ACHN (cell line): ENCODE measurements at regions not wholly inside any gene's neighbourhood (a gene's known extent, or its start where the extent isn't known, plus 50 kb on each side); places are given as distances from the start of the nearest gene placed in this dataset.

ENCODE experiments used
- DNase-seq: peaks from one replicate; pipeline ENCODE4 v3.0.0-alpha.2; 2015
- in situ Hi-C: cut with HindIII; loops from 2 replicates; pipeline ENCODE4 v1.10.0; 2017; ENCODE audit warnings: low sequenced_read_pairs, low pct_ligation_motif_present, low pct_unique_long_range_greater_than_20kb

- DNase-seq: no peak
- in situ Hi-C loops: no loop called here
Measured at GRCh38 chr4:28755081-28755480, 1894.4 kb downstream of the STIM2 start.

DNA sequence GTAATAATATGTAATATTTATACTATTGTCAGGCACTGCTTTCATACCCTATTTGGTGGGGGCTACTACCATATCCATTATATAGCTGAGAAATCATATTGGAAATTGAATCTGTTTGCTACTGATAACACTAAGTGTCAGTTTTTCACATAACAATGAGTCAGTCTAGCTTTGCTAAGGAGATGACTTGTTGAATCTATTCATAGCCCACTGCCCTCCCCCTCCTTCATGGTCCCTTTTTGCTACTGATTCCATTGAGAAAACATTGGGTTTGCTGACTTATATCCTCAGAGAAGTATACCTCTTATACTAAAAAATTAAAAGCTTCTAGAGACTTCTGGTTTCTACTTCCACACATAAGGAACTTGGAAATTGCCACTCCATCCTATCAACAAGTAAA is 1898.4 kb downstream of the STIM2 start:
- in situ Hi-C loops: no loop called here
- DNase-seq: no peak

DNA sequence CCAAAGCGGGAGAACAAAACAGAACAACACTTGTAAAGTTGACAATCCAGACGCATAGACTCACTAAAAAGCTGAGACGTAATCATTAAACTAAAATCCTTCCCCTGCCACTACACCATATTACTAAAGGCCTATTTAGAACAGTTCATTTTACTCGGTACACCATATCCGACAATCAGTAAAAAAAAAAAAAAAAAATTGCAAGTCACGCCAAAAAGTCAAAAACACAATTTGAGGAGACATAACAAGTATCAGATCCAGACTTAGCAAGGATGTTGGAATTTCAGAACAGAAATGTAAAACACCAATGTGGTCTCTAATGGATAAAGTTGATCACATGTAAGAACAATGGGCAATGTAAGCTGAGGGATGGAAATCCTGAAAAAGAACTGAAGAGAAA is 1899.4 kb downstream of the STIM2 start:
- in situ Hi-C loops: no loop called here
- no peak for DNase-seq

DNA sequence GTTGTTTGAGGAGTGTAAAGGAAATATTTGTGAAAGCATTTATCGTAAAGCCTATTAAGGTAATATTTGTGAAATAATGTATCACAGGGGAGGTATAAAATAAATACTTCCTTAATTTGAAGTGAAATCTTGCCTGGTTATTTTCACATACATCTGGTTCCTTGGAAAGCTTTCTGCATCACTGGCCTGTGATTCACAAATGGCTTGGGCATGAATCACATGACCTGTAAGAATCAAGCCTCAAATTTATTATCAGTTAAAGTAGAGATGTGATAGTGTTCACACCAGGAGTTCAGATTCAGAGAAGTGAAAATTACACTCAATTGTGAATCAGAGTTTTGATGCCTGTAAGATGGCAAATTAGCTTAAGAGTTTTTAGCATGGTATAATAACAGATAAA is 1911.4 kb downstream of the STIM2 start:
- DNase-seq: peak; percentile 63
- in situ Hi-C loops: no loop called here

- in situ Hi-C loops: no loop called here
- no peak for DNase-seq
Measured at GRCh38 chr4:28772788-28773187, 1912.1 kb downstream of the STIM2 start.

DNA sequence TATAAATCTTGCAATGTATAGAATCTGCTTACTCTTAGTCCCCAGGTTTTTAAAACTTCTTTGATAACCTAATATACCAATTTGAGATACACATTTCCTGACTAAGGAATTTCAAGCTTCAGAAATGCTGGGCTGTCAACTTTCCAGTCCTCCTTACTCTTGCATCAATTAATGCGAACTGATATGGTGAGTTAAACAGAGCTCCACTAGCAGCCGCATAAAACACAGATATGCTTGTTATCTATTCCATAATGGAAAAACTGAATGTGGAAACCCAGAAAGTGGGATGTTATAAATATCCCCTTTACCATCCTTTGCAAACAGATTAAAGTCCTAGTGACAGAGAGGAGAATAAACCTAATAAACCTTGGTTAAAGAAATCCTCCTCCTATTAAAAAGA is 1913.7 kb downstream of the STIM2 start:
- in situ Hi-C loops: no loop called here
- DNase-seq: no peak

DNA sequence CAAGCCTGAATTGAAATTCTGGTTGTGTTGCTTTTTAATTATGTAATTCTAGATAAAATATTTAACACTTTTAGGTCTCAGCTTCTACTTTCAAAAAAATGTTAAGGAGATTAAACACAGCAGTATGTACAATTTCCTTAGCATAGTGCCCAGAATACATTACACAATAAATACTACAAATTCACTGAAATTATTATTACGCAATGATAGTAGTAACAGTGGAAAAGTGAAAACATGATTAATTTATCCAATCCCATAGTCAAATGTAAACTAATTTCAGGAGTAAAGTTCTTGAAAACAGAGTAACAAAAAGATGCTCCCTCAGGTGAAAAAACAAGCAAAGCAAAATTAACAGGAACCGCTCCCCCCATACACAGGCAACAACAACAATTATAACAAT is 1915.4 kb downstream of the STIM2 start:
- in situ Hi-C loops: no loop called here
- DNase-seq: no peak

DNA sequence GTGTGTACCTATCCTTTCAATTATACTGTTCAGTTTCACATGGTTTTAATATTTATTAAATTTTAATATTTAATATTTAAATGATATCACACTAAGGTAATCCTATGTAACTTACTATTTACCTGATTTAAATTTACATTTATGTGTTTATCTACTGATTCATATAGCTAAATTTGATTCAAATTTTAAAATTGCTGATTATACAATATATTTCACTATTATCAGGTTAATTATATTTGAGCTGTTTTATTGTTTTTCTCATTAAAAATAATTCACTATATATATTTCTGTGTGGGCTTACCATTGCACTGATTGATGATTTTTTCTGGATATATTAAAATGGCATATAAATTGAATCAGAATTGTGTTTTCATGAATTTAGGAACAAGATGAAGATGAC is 1923.5 kb downstream of the STIM2 start:
- DNase-seq: no peak
- in situ Hi-C loops: no loop called here

GRCh38 chr4:28787947-28788346 is 1927.3 kb downstream of the STIM2 start:
- in situ Hi-C loops: no loop called here
- no peak for DNase-seq

DNA sequence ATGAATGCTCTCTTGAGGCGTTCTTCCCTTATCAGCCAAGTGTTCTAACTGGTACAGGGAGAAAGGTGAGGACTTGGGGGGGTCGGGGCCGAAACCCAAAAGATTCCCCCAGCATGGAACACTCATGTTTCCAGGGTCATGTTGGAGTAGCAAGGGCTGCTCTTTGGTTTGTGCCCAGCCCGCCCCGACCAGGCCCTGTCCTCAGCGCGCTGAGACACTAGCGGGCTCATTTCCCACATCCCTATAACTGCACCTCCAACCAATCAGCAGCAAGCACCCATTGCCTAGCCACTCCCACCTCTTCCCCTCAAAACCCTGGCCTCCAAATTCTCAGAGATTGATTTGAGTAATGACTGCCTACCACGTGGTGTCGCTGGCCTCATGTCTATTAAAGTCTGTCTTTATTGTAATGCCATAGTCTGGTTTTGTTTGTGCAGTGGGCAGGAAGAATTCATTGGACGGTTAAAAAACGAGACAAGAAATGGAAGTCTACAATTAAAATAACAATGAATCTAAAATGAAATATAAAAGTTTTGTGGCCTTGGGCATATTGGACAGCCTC is 1928.4 kb downstream of the STIM2 start:
- in situ Hi-C loops: no loop called here
- DNase-seq: no peak

DNA sequence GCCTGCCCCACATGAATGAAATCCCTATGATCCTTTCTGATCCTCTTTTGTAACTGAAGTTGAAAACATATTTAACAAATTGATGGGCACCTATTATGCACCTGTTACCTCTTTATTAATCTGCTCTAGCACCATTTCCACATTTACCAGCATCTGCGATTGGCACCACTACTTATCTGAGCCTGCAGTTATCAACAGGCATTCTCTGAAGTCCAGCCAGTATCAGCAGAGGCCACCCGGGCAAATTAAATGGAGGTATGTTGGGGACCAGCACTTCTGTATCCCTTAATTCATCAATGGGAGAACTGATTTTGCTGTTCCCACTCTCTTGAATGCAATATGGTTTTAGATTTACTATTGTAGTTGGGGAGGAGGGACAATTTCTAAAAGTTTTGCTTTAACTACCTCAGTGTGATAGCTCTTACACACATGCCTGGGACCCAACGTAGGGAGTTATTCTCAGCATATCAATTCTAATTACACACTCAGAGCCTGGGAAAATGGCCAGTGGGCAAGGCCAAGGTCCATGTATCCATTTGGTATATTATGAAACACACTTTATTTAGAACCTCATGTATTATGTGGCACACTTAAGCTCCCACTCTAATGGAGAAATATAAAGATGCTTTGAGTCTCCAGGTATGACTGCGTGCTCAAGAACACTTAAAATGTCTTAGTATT is 1927.1 kb upstream of the PCDH7 start:
- in situ Hi-C loops: no loop called here
- no peak for DNase-seq

- no peak for DNase-seq
- in situ Hi-C loops: no loop called here
Measured at GRCh38 chr4:28799696-28800095, 1920.5 kb upstream of the PCDH7 start.

DNA sequence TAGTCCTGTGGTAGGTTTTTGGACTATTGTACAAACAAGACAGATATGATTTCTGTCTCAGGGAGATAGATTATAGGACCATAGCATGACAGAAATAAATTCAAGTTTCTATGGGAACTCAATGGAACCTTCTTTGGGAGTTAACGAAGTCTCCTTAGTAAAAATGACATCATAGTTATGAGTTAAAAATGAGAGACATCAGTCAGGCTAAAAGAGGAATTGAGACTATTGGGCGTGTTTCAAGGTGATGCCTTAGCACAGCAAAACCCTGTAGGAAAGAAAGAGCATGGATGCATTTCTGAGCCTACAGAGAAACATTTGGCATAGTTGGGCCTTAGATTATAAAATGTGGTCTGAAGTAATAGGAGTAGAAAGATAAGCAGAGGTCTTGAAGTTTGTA is 1909.1 kb upstream of the PCDH7 start:
- in situ Hi-C loops: no loop called here

GRCh38 chr4:28822163-28822562 is 1898.0 kb upstream of the PCDH7 start:
- DNase-seq: no peak
- in situ Hi-C loops: no loop called here

More for the DNA sequence above, 1909.1 kb upstream of the PCDH7 start:
- DNase-seq: no peak

GRCh38 chr4:28827866-28828265 is 1892.3 kb upstream of the PCDH7 start:
- no peak for DNase-seq
- in situ Hi-C loops: no loop called here

GRCh38 chr4:28831867-28832266 is 1888.3 kb upstream of the PCDH7 start:
- in situ Hi-C loops: no loop called here
- DNase-seq: no peak

GRCh38 chr4:28832444-28832843 is 1887.7 kb upstream of the PCDH7 start:
- no peak for DNase-seq
- in situ Hi-C loops: no loop called here

DNA sequence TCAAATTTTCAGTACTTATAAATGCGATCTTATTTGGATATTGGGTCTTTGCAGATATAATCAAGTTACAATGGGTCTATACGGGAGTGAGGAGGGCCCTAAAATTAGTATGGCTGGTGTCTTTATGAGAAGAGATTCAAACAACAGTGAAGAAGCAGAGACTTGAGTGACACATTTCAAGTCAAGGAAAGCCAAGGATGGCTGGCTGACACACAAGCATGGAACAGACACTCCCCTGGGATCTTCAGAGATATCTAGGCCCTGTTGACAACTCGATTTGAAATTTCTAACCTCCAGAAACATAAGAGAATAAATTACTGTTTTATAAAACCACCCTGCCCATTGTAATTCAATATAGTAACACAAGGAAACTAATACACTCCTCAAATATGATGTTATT is 1886.0 kb upstream of the PCDH7 start:
- in situ Hi-C loops: no loop called here
- no peak for DNase-seq

- no peak for DNase-seq
- in situ Hi-C loops: no loop called here
Measured at GRCh38 chr4:28835501-28835900, 1884.7 kb upstream of the PCDH7 start.

DNA sequence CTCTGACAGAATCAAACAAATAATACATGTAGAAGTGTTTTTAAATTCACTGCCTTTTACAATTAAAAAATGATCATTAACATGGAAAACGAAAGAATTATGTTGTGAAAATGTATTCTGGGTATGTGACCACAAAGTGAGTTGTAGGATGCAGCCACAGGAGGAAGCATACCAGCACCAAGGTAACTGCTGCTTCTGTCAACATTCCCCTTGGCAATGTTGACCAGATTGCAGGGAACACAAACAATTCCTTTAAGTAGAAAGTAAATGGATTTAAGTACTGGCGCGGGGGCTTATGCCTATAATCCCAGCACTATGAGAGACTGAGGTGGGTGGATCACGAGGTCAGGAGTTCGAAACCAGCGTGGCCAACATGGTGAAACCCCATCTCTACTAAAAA is 1877.9 kb upstream of the PCDH7 start:
- in situ Hi-C loops: no loop called here
- DNase-seq: no peak

DNA sequence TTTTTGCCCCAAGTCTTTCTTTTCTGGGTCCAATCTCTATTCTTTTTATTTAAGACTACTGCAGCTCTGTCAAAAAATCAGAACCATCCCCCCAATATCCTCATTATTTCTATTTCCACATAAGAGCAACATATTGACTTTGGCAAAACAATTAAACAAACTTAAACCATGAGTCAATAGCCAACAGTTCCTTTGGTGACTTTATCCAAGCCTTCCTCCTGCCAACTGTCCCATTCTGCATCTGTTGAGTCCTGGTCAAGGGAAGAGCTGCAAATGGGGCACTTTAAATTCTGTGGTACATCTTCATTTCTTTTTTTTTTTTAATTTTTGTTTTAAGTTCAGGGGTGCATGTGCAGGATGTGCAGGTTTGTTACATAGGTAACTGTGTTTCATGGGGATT is 1875.0 kb upstream of the PCDH7 start:
- DNase-seq: no peak
- in situ Hi-C loops: no loop called here
